ENCODE measurements at regions not wholly inside any gene's neighbourhood (a gene's known extent, or its start where the extent isn't known, plus 50 kb on each side); places are given as distances from the start of the nearest gene placed in this dataset.

DNA sequence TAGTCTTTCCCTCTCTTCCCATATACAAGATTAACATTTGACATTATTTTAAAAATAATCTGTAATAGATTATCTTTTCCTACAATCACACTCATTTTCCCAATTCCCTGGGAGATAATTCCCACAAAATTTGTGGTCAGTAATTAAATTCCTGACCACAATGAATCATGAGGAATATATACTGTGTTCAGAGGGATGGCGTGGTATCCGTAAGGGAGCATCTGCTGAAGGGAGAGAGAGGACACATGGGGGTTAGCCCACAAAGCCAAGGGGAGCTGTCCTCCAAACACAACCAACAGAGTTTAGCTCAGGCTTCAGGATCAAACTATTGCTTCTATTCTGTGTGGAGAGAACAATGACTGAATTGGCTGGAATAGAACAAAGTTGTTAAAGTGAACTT lies 57.1 kb upstream of the PPP2R5A start:
- WGBS (ENCODE audit: insufficient coverage, low coverage, missing lambda C conversion rate) = 67% methylated on average over 2 of the region's 2 CpGs
- H2AFZ ChIP-seq (ENCODE audit: low read depth, low read length) = no peak overlapping the region
- ChIA-PET POLR2A (interaction anchor here (0.7 to 1.8 kb wide), 5 partner anchors 10 to 77 kb away, joined by 3 to 5 read pairs (median 4); no protein-coding TSS in a partner anchor), CTCF (ENCODE audit: low intra/inter-chr PET ratio) (no interaction called here)
- intact Hi-C loops (cut with micrococcal nuclease) = no loop called here
- H3K9me3 ChIP-seq (replicated peaks; ENCODE audit: control insufficient read depth, insufficient read depth, low read depth, low read length) = no peaks in the 10 kb centered on the region
- no peak overlapping the region for H3K27ac ChIP-seq (ENCODE audit: extremely low read depth, low read depth, low read length)
- H3K4me3 ChIP-seq = no peak overlapping the region
- no peaks in the 10 kb centered on the region for H3K9me1 ChIP-seq (ENCODE audit: control insufficient read depth, insufficient read depth, low read length)
- no peak overlapping the region for H3K9ac ChIP-seq (ENCODE audit: insufficient read depth in 1 of 2, low read depth in 2 of 2, low read length in 2 of 2)
- H3K27me3 ChIP-seq (ENCODE audit: control insufficient read depth in 2 of 2, insufficient read depth in 2 of 2, low read length in 2 of 2) = no peaks in the 10 kb centered on the region
- ATAC-seq (no peak), FAIRE-seq (no peak), DNase-seq (ENCODE audit: extremely low read depth in 1 of 4, low spot score in 3 of 4) (no peak)
- H4K20me1 ChIP-seq (replicated peaks; ENCODE audit: control insufficient read depth, insufficient read depth, low read length) = no peaks in the 10 kb centered on the region
- in situ Hi-C loops (cut with MboI) = no loop called here
- TF ChIP-seq HDAC6 (IDR thresholded peaks at IDR 0.05; ENCODE audit: low read depth, low read length) (no peak), MAFG (tag; conservative IDR thresholded peaks at IDR 0.05) (no peak), TARDBP (IDR thresholded peaks at IDR 0.05) (no peak)
- H3K79me2 ChIP-seq (ENCODE audit: control insufficient read depth, insufficient read depth, low read length) = no peaks in the 10 kb centered on the region
- no TSS peak for BruUV-seq (replicated peaks)
- H3K4me1 ChIP-seq (replicated peaks in 1 of 2; ENCODE audit: control insufficient read depth in 2 of 2, insufficient read depth in 2 of 2, low read length in 2 of 2) = peaks cover 3 to 20% of the 10 kb centered on the region in 2 experiments; a peak in 4 of 5 replicates
- no peak overlapping the region for H3K4me2 ChIP-seq (ENCODE audit: insufficient read depth, low read length)
- no peaks in the 10 kb centered on the region for H3K36me3 ChIP-seq (ENCODE audit: control insufficient read depth, insufficient read depth, low read length)

DNA sequence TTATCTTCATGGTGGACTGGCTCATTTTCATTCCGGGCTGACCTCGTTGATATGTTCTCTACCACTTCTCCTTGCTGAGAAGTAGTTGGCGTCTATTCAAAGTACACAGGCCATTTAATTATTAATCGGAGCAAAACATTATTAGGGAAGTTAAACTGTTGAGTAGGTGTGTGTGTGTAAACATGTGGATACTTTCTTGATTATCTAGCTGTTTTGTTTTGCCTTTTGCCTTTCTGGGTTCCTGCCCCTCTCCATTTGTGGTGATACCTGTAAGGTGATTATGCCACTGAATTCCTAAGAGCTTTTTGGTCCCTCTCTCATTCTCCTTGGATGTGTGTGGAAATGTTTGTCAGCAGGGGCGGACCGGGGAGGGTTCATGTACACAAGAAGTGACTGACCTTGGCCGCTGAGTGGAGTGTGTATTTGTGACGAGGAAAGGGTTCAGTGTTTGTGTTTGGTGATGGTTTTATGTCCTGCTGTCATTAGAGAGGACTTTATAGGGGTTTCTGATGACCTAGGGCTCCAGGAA lies 56.6 kb upstream of the PPP2R5A start:
- peaks cover 3 to 20% of the 10 kb centered on the region in 2 experiments; a peak in 4 of 5 replicates for H3K4me1 ChIP-seq (replicated peaks in 1 of 2; ENCODE audit: control insufficient read depth in 2 of 2, insufficient read depth in 2 of 2, low read length in 2 of 2)
- H3K9me1 ChIP-seq (ENCODE audit: control insufficient read depth, insufficient read depth, low read length) = no peaks in the 10 kb centered on the region
- H3K27ac ChIP-seq (ENCODE audit: extremely low read depth, low read depth, low read length) = no peak overlapping the region
- intact Hi-C loops (cut with micrococcal nuclease) = no loop called here
- no peak for FAIRE-seq
- H3K27me3 ChIP-seq (ENCODE audit: control insufficient read depth in 2 of 2, insufficient read depth in 2 of 2, low read length in 2 of 2) = no peaks in the 10 kb centered on the region
- POLR2A ChIA-PET = interaction anchor here (0.6 to 1.8 kb wide), 6 partner anchors 10 to 77 kb away, joined by 3 to 5 read pairs (median 4); no protein-coding TSS in a partner anchor
- H4K20me1 ChIP-seq (replicated peaks; ENCODE audit: control insufficient read depth, insufficient read depth, low read length) = no peaks in the 10 kb centered on the region
- DNase-seq (ENCODE audit: extremely low read depth in 1 of 4, low spot score in 3 of 4) = no peak
- in situ Hi-C loops (cut with MboI) = no loop called here
- H3K79me2 ChIP-seq (ENCODE audit: control insufficient read depth, insufficient read depth, low read length) = no peaks in the 10 kb centered on the region
- no peak overlapping the region for H3K4me2 ChIP-seq (ENCODE audit: insufficient read depth, low read length)
- no TSS peak for BruUV-seq (replicated peaks)
- CTCF ChIA-PET (ENCODE audit: low intra/inter-chr PET ratio) = no interaction called here
- no peak for ATAC-seq
- no peak overlapping the region for H3K4me3 ChIP-seq
- WGBS (ENCODE audit: insufficient coverage, low coverage, missing lambda C conversion rate) = 57% methylated on average over 8 of the region's 8 CpGs
- H2AFZ ChIP-seq (ENCODE audit: low read depth, low read length) = no peak overlapping the region
- no peaks in the 10 kb centered on the region for H3K9me3 ChIP-seq (replicated peaks; ENCODE audit: control insufficient read depth, insufficient read depth, low read depth, low read length)
- no peak overlapping the region for H3K9ac ChIP-seq (ENCODE audit: insufficient read depth in 1 of 2, low read depth in 2 of 2, low read length in 2 of 2)
- H3K36me3 ChIP-seq (ENCODE audit: control insufficient read depth, insufficient read depth, low read length) = no peaks in the 10 kb centered on the region
- TF ChIP-seq, protein P1, sequence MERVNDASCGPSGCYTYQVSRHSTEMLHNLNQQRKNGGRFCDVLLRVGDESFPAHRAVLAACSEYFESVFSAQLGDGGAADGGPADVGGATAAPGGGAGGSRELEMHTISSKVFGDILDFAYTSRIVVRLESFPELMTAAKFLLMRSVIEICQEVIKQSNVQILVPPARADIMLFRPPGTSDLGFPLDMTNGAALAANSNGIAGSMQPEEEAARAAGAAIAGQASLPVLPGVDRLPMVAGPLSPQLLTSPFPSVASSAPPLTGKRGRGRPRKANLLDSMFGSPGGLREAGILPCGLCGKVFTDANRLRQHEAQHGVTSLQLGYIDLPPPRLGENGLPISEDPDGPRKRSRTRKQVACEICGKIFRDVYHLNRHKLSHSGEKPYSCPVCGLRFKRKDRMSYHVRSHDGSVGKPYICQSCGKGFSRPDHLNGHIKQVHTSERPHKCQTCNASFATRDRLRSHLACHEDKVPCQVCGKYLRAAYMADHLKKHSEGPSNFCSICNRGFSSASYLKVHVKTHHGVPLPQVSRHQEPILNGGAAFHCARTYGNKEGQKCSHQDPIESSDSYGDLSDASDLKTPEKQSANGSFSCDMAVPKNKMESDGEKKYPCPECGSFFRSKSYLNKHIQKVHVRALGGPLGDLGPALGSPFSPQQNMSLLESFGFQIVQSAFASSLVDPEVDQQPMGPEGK (CRISPR knock-in tag; IDR thresholded peaks at IDR 0.05; ENCODE audit: borderline replicate concordance) = no peak
- TF ChIP-seq ETS2 (tag; IDR thresholded peaks at IDR 0.05; ENCODE audit: borderline replicate concordance, poor library complexity, severe bottlenecking) = no peak
- TF ChIP-seq, protein P2, sequence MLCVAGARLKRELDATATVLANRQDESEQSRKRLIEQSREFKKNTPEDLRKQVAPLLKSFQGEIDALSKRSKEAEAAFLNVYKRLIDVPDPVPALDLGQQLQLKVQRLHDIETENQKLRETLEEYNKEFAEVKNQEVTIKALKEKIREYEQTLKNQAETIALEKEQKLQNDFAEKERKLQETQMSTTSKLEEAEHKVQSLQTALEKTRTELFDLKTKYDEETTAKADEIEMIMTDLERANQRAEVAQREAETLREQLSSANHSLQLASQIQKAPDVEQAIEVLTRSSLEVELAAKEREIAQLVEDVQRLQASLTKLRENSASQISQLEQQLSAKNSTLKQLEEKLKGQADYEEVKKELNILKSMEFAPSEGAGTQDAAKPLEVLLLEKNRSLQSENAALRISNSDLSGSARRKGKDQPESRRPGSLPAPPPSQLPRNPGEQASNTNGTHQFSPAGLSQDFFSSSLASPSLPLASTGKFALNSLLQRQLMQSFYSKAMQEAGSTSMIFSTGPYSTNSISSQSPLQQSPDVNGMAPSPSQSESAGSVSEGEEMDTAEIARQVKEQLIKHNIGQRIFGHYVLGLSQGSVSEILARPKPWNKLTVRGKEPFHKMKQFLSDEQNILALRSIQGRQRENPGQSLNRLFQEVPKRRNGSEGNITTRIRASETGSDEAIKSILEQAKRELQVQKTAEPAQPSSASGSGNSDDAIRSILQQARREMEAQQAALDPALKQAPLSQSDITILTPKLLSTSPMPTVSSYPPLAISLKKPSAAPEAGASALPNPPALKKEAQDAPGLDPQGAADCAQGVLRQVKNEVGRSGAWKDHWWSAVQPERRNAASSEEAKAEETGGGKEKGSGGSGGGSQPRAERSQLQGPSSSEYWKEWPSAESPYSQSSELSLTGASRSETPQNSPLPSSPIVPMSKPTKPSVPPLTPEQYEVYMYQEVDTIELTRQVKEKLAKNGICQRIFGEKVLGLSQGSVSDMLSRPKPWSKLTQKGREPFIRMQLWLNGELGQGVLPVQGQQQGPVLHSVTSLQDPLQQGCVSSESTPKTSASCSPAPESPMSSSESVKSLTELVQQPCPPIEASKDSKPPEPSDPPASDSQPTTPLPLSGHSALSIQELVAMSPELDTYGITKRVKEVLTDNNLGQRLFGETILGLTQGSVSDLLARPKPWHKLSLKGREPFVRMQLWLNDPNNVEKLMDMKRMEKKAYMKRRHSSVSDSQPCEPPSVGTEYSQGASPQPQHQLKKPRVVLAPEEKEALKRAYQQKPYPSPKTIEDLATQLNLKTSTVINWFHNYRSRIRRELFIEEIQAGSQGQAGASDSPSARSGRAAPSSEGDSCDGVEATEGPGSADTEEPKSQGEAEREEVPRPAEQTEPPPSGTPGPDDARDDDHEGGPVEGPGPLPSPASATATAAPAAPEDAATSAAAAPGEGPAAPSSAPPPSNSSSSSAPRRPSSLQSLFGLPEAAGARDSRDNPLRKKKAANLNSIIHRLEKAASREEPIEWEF (CRISPR knock-in tag; IDR thresholded peaks at IDR 0.05) = no peak
- no peak for TF ChIP-seq ZBTB17 (CRISPR knock-in tag; IDR thresholded peaks at IDR 0.05)
- no peak for TF ChIP-seq SIN3A (IDR thresholded peaks at IDR 0.05; ENCODE audit: borderline replicate concordance in 2 of 2, control insufficient read depth in 1 of 2, low read depth in 2 of 2, low read length in 2 of 2)
